H1 (cell line): ENCODE measurements at regions not wholly inside any gene's neighbourhood (a gene's known extent, or its start where the extent isn't known, plus 50 kb on each side); places are given as distances from the start of the nearest gene placed in this dataset.

Source experiments
- CTCF ChIA-PET: fragments of 300-600 bp; sonication (Branson Sonifier 250); formaldehyde crosslinking; loops from one replicate; lab custom pipeline; 2021; ENCODE audit not compliant: partially characterized antibody; lab: Charles Lee
- POLR2A ChIA-PET: fragments of 300-600 bp; sonication (Branson Sonifier 250); formaldehyde crosslinking; loops from one replicate; lab custom pipeline; 2021; ENCODE audit warnings: inconsistent platforms; ENCODE audit not compliant: partially characterized antibody; lab: Charles Lee
- DNase-seq, 2 experiments: peaks; one replicate each; pipeline versions ENCODE4 v3.0.0 to v3.0.0-alpha.2; 2010 to 2022; ENCODE audit warnings: low spot score in 2 of 2, low read depth in 1 of 2, mixed read lengths in 1 of 2
- FAIRE-seq: peaks from 2 replicates; lab custom pipeline; 2011; peaks lifted over from hg19 to GRCh38; lab: Jason Lieb, UNC
- H2AFZ ChIP-seq: 2 replicates; pipeline ENCODE4 v1.8.1; 2012; ENCODE audit warnings: low read length, inconsistent platforms
- H2AK5ac ChIP-seq: 2 replicates; pipeline ENCODE4 v1.6.1; 2013; ENCODE audit warnings: low read depth, low read length
- H2BK120ac ChIP-seq: replicated peaks from 2 replicates; pipeline ENCODE3; 2013; ENCODE audit warnings: low read depth, low read length, inconsistent platforms
- H2BK12ac ChIP-seq: 2 replicates; pipeline ENCODE4 v1.6.1; 2013; ENCODE audit warnings: low read depth, low read length
- H2BK15ac ChIP-seq: 2 replicates; pipeline ENCODE4 v1.6.1; 2013; ENCODE audit warnings: low read length
- H2BK20ac ChIP-seq: 2 replicates; pipeline ENCODE4 v1.6.1; 2013; ENCODE audit warnings: low read length
- H2BK5ac ChIP-seq: 2 replicates; pipeline ENCODE4 v1.6.1; 2013; ENCODE audit warnings: low read depth, low read length
- H3K14ac ChIP-seq: 2 replicates; pipeline ENCODE4 v1.6.1; 2013; ENCODE audit warnings: inconsistent platforms; ENCODE audit not compliant: insufficient read length
- H3K18ac ChIP-seq: 2 replicates; pipeline ENCODE4 v1.6.1; 2013; ENCODE audit warnings: low read length; ENCODE audit errors: extremely low read depth
- H3K23ac ChIP-seq: 2 replicates; pipeline ENCODE4 v1.6.1; 2013; ENCODE audit warnings: inconsistent platforms; ENCODE audit not compliant: insufficient read length
- H3K23me2 ChIP-seq: 2 replicates; pipeline ENCODE4 v1.6.1; 2013; ENCODE audit warnings: low read depth, low read length
- H3K27ac ChIP-seq: 2 replicates; pipeline ENCODE4 v1.6.1; 2011; ENCODE audit warnings: low read depth, low read length, inconsistent platforms
- H3K27me3 ChIP-seq, 4 experiments: replicated peaks in 1 of 4; 1 replicate in 1 of 4; 2 replicates in 3 of 4; pipeline versions ENCODE4 v1.6.1 to v1.8.1; 2011 to 2013; ENCODE audit warnings: low read length in 3 of 4, mild to moderate bottlenecking in 3 of 4, inconsistent platforms in 2 of 4, mixed read lengths in 2 of 4, moderate library complexity in 1 of 4; ENCODE audit not compliant: control insufficient read depth in 3 of 4, insufficient read depth in 3 of 4; ENCODE audit errors: extremely low read depth in 1 of 4
- H3K36me3 ChIP-seq, 4 experiments: 2 replicates each; pipeline versions ENCODE4 v1.6.1 to v1.8.1; 2011 to 2013; ENCODE audit warnings: mild to moderate bottlenecking in 4 of 4, low read length in 3 of 4, moderate library complexity in 2 of 4, control low read depth in 1 of 4, inconsistent platforms in 1 of 4; ENCODE audit not compliant: insufficient read depth in 4 of 4, control insufficient read depth in 2 of 4
- H3K4ac ChIP-seq: replicated peaks from 2 replicates; pipeline ENCODE3; 2013; ENCODE audit warnings: low read length, low read depth, mixed read lengths, inconsistent platforms; ENCODE audit not compliant: insufficient read length
- H3K4me1 ChIP-seq, 4 experiments: replicated peaks in 1 of 4; 1 replicate in 1 of 4; 2 replicates in 3 of 4; pipeline versions ENCODE4 v1.6.1 to v1.8.1; 2011 to 2013; ENCODE audit warnings: low read length in 3 of 4, inconsistent platforms in 2 of 4, mixed read lengths in 1 of 4; ENCODE audit not compliant: insufficient read depth in 4 of 4, control insufficient read depth in 3 of 4
- H3K4me2 ChIP-seq, 2 experiments: 2 replicates each; pipeline versions ENCODE4 v1.6.1 to v1.8.1; 2011 to 2013; ENCODE audit warnings: low read depth in 2 of 2, low read length in 2 of 2, control low read depth in 1 of 2, inconsistent platforms in 1 of 2, mild to moderate bottlenecking in 1 of 2; ENCODE audit not compliant: insufficient read depth in 1 of 2
- H3K4me3 ChIP-seq, 4 experiments: fragments of 200-600, 300-600 bp in 1 of 4; sonication (generic), shearing (Covaris generic), sonication (Bioruptor Twin) in 1 of 4; 2 replicates each; pipeline versions ENCODE4 v1.5.1 to v1.8.1; 2011 to 2016; ENCODE audit warnings: low read length in 4 of 4, low read depth in 3 of 4, control low read depth in 2 of 4, inconsistent platforms in 2 of 4, mild to moderate bottlenecking in 2 of 4, mixed read lengths in 1 of 4, moderate library complexity in 1 of 4; ENCODE audit not compliant: insufficient read depth in 2 of 4; ENCODE audit errors: extremely low read depth in 1 of 4
- H3K56ac ChIP-seq: replicated peaks from 2 replicates; pipeline ENCODE3; 2013; ENCODE audit warnings: low read depth, mild to moderate bottlenecking, mixed read lengths, low read length, inconsistent platforms; ENCODE audit not compliant: insufficient read length
- H3K79me1 ChIP-seq: 2 replicates; pipeline ENCODE4 v1.6.1; 2013; ENCODE audit warnings: low read depth, low read length, control low read depth
- H3K79me2 ChIP-seq, 2 experiments: 2 replicates each; pipeline versions ENCODE4 v1.6.1 to v1.8.1; 2012 to 2013; ENCODE audit warnings: low read length in 2 of 2, mild to moderate bottlenecking in 2 of 2, inconsistent platforms in 1 of 2; ENCODE audit not compliant: insufficient read depth in 2 of 2, control insufficient read depth in 1 of 2
- H3K9ac ChIP-seq, 4 experiments: replicated peaks in 1 of 4; 1 replicate in 1 of 4; 2 replicates in 3 of 4; pipeline versions ENCODE4 v1.6.1 to v1.8.1; 2011 to 2013; ENCODE audit warnings: low read depth in 3 of 4, low read length in 3 of 4, control low read depth in 2 of 4, mild to moderate bottlenecking in 2 of 4, moderate library complexity in 2 of 4, inconsistent platforms in 1 of 4; ENCODE audit errors: extremely low read depth in 1 of 4
- H3K9me3 ChIP-seq, 2 experiments: 2 replicates each; pipeline versions ENCODE4 v1.6.1 to v1.8.1; 2012 to 2013; ENCODE audit warnings: mild to moderate bottlenecking in 2 of 2, moderate library complexity in 2 of 2, control low read depth in 1 of 2, inconsistent platforms in 1 of 2, low read depth in 1 of 2, low read length in 1 of 2, mixed read lengths in 1 of 2; ENCODE audit not compliant: insufficient read depth in 2 of 2
- H4K20me1 ChIP-seq, 2 experiments: replicated peaks in 1 of 2; 2 replicates each; pipeline versions ENCODE3 to v1.8.1; 2011 to 2013; ENCODE audit warnings: inconsistent platforms in 2 of 2, low read length in 2 of 2, mild to moderate bottlenecking in 1 of 2; ENCODE audit not compliant: insufficient read depth in 2 of 2, control insufficient read depth in 1 of 2
- H4K5ac ChIP-seq: 2 replicates; pipeline ENCODE4 v1.6.1; 2013; ENCODE audit warnings: low read length, low read depth, mixed read lengths, inconsistent platforms; ENCODE audit not compliant: insufficient read length
- H4K8ac ChIP-seq: 2 replicates; pipeline ENCODE4 v1.8.0; 2013; ENCODE audit warnings: mild to moderate bottlenecking, moderate library complexity, low read length, inconsistent platforms; ENCODE audit not compliant: insufficient read depth; ENCODE audit errors: extremely low read depth
- H4K91ac ChIP-seq: replicated peaks from 2 replicates; pipeline ENCODE3; 2013; ENCODE audit warnings: low read length, mixed read lengths, inconsistent platforms; ENCODE audit not compliant: insufficient read length
- KDM4A ChIP-seq: IDR thresholded peaks from one replicate; pipeline ENCODE4 v1.7.1; 2012; ENCODE audit warnings: low read depth, mild to moderate bottlenecking, moderate library complexity, low read length, inconsistent platforms; ENCODE audit not compliant: severe bottlenecking
- POLR2A ChIP-seq, 2 experiments: IDR thresholded peaks; 1 replicate in 1 of 2; 2 replicates in 1 of 2; pipeline ENCODE4 v1.6.1; 2011; ENCODE audit warnings: low read depth in 2 of 2, low read length in 2 of 2, mild to moderate bottlenecking in 2 of 2; ENCODE audit errors: control extremely low read depth in 1 of 2
- SP4 ChIP-seq: IDR thresholded peaks from 2 replicates; pipeline ENCODE4 v1.6.1; 2012; ENCODE audit warnings: low read length, inconsistent platforms
- WGBS, 2 experiments: shearing (Covaris generic) in 1 of 2; methylation state at CpG; one replicate each; pipeline versions ENCODE4 v1.1.6 to v1.1.7; 2013 to 2015; ENCODE audit warnings: low lambda C conversion rate in 2 of 2, mixed read lengths in 2 of 2, inconsistent platforms in 1 of 2, low coverage in 1 of 2, missing lambda C conversion rate in 1 of 2; ENCODE audit not compliant: insufficient replicate concordance in 2 of 2, insufficient coverage in 1 of 2, insufficient read length in 1 of 2; ENCODE audit errors: extremely low coverage in 1 of 2, missing lambda C conversion rate in 1 of 2; 5-methylcytosine and 5-hydroxymethylcytosine counted together

DNA sequence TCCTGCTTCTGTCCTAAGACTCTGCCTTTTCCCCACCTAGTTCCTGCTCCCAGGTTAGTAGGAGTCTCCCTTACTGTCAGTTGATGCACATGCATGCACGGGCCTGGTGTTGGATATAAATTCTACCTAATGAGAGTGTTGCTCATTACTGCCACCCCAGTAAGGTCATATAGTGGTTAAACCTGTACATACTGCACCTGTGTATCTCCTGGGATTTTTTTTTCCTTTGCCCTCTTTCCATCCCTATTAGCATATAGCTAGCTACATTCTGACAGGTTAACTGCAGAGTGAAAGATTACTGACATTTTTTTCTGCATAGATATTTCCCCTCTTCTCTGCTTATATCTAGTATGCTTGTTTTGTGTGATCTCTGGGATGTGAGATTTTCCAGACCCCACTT is 201.5 kb upstream of the PIRT start:
- H3K36me3 ChIP-seq: no peaks in the 10 kb centered on the region
- no peaks in the 10 kb centered on the region for H3K79me1 ChIP-seq
- TF ChIP-seq POLR2A (IDR thresholded peaks at IDR 0.05; ENCODE audit: control extremely low read depth in 1 of 2, low read depth in 2 of 2, low read length in 2 of 2) (no peak), SP4 (no peak), KDM4A (no peak)
- no peak overlapping the region for H3K56ac ChIP-seq
- no peaks in the 10 kb centered on the region for H3K79me2 ChIP-seq
- no peak overlapping the region for H3K4ac ChIP-seq
- no peak overlapping the region for H2BK5ac ChIP-seq
- CTCF ChIA-PET: interaction anchor here (0.6 to 0.9 kb wide), 2 partner anchors 23 to 65 kb away, joined by 3 read pairs; no protein-coding TSS in a partner anchor
- no peak overlapping the region for H4K91ac ChIP-seq
- H2BK120ac ChIP-seq: no peak overlapping the region
- no peak for DNase-seq
- no peak overlapping the region for H3K4me3 ChIP-seq
- no peak overlapping the region for H2AFZ ChIP-seq
- H2BK20ac ChIP-seq: no peak overlapping the region
- H3K14ac ChIP-seq: no peak overlapping the region
- no peak overlapping the region for H3K23ac ChIP-seq
- no peak overlapping the region for H3K18ac ChIP-seq
- peaks cover 0 to 12% of the 10 kb centered on the region in 2 experiments; a peak in 3 of 4 replicates for H3K9me3 ChIP-seq
- H3K4me1 ChIP-seq: no peaks in the 10 kb centered on the region
- no peak overlapping the region for H3K27ac ChIP-seq
- no peak overlapping the region for H4K5ac ChIP-seq
- H2AK5ac ChIP-seq: no peak overlapping the region
- no peak overlapping the region for H3K9ac ChIP-seq
- no peak overlapping the region for H2BK12ac ChIP-seq
- POLR2A ChIA-PET: no interaction called here
- H3K4me2 ChIP-seq: no peak overlapping the region
- H4K20me1 ChIP-seq: no peaks in the 10 kb centered on the region
- WGBS, 2 experiments: 100% methylated on average over 1 of the region's 1 CpG; no CpG with 5 or more reads in 1 of the 2 experiments
- no peaks in the 10 kb centered on the region for H3K23me2 ChIP-seq
- FAIRE-seq: no peak
- no peak overlapping the region for H2BK15ac ChIP-seq
- no peak overlapping the region for H4K8ac ChIP-seq
- H3K27me3 ChIP-seq: no peaks in the 10 kb centered on the region
